ENCODE measurements at regions not wholly inside any gene's neighbourhood (a gene's known extent, or its start where the extent isn't known, plus 50 kb on each side); places are given as distances from the start of the nearest gene placed in this dataset.

DNA sequence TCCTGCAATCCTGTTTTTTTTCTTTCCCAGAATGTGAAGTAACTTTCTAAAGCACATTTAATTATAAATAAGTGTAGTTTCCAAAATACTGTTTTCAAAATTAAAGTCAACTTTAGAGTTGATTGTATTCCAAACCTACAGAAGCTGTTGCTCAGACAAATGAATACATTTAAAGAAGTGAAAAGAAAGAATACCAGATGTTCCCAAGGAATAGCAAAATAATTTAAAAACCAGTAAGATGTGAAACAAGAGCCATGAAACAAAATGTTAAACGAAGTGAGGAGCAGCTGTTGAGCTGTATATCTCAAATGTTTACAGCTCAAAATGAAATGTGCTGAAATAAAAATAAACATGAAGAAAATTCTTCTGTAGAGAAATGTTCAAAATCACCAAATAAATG is 627.4 kb upstream of the NDST4 start:
- H3K9me3 ChIP-seq = no peaks in the 10 kb centered on the region
- H3K4me3 ChIP-seq = no peak overlapping the region
- no peak for DNase-seq
- H3K27me3 ChIP-seq = no peaks in the 10 kb centered on the region
- no peaks in the 10 kb centered on the region for H3K36me3 ChIP-seq

DNA sequence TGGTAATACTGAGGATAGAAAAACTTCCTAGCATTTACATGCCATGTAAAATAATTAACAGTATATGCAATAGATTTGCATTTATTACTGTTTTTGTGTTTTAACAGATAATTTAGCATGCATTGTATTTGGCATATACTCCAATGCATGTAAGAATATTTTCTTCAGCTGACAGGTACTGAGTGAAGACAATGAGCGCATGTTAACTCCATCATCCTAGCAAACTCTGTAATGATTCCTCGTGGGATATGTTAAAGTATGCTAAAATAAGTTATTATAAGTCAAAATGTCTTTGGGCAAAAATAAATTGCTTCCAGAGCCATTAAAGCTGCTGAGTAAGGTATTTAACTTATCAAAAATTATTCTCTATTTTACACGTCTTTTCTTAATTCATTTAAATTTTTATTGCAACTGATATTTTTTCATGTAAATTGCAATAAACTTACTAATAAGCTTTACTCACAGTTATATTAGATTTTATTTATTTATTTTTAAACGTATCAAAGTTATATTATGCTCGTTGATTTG is 616.4 kb upstream of the NDST4 start:
- Histone ChIP-seq H3K36me3 (no peaks in the 10 kb centered on the region), H3K27me3 (no peaks in the 10 kb centered on the region), H3K9me3 (no peaks in the 10 kb centered on the region), H3K4me3 (no peak overlapping the region)
- DNase-seq = no peak

DNA sequence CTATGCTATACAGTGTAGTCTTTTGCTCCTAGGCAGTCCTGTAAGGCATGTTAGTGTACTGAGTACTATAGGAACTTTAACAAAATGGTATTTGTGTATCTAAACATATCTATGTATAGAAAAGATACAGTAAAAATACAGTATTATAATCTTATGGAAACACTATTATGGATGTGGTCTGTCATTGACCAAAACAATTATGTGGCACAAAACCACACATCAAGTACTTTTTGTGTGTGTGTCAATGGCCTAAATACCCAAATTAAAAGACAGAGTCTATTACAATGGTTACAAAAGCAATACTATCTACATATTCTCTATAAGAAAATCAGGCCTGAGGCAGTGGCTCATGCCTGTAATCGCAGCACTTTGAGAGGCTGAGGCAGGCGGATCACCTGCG is 610.2 kb upstream of the NDST4 start:
- H3K27me3 ChIP-seq = no peaks in the 10 kb centered on the region
- no peak overlapping the region for H3K4me3 ChIP-seq
- no peaks in the 10 kb centered on the region for H3K9me3 ChIP-seq
- H3K36me3 ChIP-seq = no peaks in the 10 kb centered on the region
- DNase-seq = no peak

DNA sequence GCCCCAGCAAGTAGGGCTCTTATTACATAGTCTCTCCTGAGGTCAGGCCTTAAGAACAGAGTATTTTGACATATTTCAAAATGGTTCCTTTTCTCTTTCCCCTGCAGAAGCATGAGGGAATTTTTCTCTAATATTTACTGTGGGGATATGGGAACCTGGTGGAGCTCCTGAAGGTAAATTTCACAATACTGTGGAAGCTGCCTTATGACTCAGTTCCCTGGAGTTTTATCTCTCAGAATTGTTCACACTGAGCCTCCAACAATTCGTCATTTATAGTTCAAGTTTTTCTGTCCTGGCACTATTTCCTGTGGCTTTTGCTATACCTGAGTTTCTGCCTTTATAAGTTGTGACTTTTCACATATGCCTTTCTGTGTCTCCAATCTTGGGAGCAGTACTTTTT is 607.2 kb upstream of the NDST4 start:
- H3K4me3 ChIP-seq = no peak overlapping the region
- no peaks in the 10 kb centered on the region for H3K27me3 ChIP-seq
- no peaks in the 10 kb centered on the region for H3K36me3 ChIP-seq
- DNase-seq = no peak
- no peaks in the 10 kb centered on the region for H3K9me3 ChIP-seq

DNA sequence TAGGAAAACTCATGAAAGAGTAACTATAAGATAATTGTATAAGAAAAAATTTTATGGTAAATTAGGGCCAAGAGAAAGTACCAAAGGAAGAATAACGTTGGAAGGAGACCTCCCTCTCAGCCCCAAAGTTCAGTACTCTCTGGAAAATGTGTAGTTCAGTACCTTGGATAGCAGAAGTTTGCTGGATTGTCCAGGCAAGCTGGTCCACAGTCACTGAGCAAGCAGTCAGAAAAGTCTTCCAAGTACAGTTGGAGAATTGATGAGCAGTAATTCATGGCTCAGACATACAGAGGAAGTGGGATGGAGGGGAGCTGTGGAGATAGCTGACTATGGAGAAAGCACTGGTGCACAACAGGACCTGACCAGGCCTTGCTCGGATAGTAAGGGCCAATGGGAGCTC is 598.2 kb upstream of the NDST4 start:
- Histone ChIP-seq H3K36me3 (no peaks in the 10 kb centered on the region), H3K27me3 (no peaks in the 10 kb centered on the region), H3K4me3 (no peak overlapping the region), H3K9me3 (no peaks in the 10 kb centered on the region)
- no peak for DNase-seq

DNA sequence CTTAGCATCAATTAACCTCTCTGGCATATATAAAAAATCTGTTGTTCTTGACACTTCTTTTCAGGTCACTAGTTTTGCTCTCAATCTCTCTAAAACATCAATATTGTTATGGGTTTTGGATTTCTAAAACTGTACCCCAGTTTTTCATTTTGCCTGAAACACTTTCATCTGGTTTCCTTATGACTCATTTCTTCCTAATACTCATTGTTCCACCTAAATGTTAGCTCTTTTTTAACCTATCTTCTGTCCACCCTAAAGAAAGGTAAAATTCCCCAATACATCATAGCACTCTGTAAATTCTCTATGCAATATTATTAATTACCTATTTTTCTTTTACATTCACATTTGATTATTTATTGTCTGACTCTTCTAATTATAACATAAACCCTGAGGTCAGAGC is 575.5 kb upstream of the NDST4 start:
- H3K9me3 ChIP-seq = no peaks in the 10 kb centered on the region
- no peaks in the 10 kb centered on the region for H3K36me3 ChIP-seq
- H3K4me3 ChIP-seq = no peak overlapping the region
- no peak for DNase-seq
- no peaks in the 10 kb centered on the region for H3K27me3 ChIP-seq

DNA sequence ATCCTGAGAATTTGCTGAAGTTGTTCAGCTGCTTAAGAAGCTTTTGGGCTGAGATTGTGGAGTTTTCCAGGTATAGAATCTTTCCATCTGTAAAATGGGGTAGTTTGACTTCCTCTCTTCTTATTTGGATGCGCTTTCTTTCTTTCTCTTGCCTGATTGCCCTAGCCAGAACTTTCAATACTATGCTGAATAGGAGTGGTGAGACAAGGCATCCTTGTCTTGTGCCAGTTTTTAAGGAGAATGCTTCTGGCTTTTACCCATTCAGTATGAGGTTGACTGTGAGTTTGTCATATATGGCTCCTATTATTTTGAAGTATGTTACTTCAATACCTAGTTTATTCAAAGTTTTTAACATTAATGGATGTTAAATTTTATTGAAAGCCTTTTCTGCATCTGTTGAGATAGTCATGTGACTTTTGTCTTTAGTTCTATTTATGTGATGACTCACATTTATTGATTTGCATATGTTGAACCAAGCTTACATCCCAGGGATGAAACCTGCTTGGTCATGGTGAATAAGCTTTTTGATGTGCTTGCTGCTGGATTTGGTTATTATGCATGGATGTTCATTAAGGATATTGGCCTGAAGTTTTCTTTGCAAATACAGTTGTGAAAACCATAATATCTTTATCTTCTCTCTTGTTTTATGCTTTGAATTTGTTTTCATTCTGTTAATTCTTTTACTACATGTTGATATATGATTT is 573.8 kb upstream of the NDST4 start:
- Histone ChIP-seq H3K9me3 (no peaks in the 10 kb centered on the region), H3K27me3 (no peaks in the 10 kb centered on the region), H3K4me3 (no peak overlapping the region), H3K36me3 (no peaks in the 10 kb centered on the region)
- DNase-seq = no peak

DNA sequence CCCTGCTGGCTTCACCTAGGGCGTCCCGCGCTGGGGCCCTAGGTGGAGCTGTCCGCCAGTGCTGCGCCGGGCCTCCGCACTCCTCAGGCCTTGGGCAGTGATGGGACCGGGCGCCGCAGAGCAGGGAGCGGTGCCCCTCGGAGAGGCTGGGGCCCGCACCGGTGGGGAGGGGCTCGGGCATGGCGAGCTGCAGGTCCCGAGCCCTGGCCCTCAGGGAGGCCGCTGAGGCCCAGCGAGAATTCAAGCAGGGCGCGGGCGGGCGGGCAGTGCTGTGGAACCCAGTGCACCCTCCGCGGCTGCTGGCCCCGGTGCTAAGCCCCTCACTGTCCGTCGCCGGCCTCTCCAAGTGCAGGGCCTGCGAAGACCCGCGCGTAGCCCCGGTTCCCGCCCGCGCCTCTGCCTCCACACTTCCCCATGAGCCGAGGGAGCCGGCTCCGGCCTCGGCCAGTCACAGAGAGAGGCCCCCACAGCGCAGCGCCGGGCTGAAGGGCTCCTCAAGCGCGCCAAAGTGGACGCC is 565.1 kb upstream of the NDST4 start:
- DNase-seq = no peak
- no peaks in the 10 kb centered on the region for H3K27me3 ChIP-seq
- no peak overlapping the region for H3K4me3 ChIP-seq
- no peaks in the 10 kb centered on the region for H3K9me3 ChIP-seq
- no peaks in the 10 kb centered on the region for H3K36me3 ChIP-seq

DNA sequence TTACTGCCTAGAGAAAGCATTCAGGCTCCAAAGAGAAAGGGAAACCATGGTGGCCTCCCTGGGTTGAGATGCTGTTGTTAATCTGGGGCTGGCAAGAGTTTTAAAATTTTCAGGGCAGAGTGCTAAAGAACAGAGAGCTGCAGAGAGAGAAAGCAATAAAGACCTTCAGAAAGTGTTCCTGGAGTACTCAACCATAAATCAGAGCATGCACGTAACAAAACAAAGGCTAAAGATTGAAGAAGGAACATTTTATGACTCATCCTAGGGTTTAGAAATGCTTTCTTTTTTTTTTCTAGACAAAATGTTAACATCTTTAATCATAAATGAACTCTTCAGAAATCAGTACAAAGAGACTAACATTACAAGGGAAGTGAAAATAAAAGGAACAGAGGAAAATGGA is 562.3 kb upstream of the NDST4 start:
- Histone ChIP-seq H3K36me3 (no peaks in the 10 kb centered on the region), H3K9me3 (no peaks in the 10 kb centered on the region), H3K4me3 (no peak overlapping the region), H3K27me3 (no peaks in the 10 kb centered on the region)
- no peak for DNase-seq

DNA sequence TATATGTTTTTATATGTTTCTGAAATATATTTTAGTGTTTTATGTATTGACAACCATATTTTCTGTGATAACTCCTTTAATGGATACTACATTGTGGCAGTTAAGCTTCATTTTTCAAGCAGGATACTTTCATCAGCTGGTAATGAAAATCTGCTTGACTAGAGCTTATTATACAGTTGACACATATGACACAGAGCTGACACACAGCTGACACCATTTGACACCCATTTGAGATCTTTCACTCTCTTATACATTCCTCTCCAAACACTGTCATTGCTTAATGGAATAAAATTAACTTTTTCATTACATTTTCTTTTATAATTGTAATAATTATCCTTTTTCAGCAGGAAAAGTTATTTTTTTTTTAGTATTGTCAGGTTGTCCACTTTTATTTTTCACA is 561.1 kb upstream of the NDST4 start:
- Histone ChIP-seq H3K36me3 (no peaks in the 10 kb centered on the region), H3K4me3 (no peak overlapping the region), H3K27me3 (no peaks in the 10 kb centered on the region), H3K9me3 (no peaks in the 10 kb centered on the region)
- no peak for DNase-seq

DNA sequence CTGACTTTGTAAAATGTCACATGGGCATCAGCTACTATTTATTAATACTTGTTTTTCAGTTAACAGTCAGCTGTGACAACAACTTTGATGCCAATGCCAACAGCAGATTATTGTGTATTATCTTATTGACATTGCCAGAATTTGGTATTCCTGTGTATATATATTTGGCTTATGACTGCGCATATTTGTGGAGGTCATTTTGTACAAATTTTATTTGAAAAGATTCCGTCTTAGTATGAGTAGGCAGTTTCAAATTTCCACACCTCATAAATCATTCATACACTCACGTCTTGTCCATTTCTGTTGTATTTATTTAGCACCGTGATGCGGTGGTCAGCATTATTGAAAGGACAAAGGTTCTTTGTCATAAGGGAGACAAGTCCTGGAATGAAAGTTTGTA is 558.2 kb upstream of the NDST4 start:
- Histone ChIP-seq H3K36me3 (no peaks in the 10 kb centered on the region), H3K27me3 (no peaks in the 10 kb centered on the region), H3K9me3 (no peaks in the 10 kb centered on the region), H3K4me3 (no peak overlapping the region)
- DNase-seq = no peak

DNA sequence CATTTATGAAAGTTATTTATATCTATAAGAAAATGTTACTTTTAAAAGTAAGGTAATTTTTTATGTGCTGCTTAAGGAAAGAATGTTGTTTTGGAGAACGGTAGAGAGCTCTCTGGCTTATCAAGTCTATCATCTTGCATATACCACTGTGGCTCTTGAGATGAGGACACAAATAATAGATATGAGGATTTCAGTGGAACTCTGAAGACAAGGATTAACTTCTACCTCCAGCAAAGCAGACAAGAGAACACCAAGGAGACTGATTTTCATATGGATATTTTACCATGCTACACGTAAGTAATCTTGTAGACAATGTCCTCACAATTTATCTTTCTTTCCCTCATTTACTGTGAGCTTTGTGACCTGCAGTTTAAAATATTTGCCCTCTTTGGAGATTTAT is 557.5 kb upstream of the NDST4 start:
- Histone ChIP-seq H3K4me3 (no peak overlapping the region), H3K27me3 (no peaks in the 10 kb centered on the region), H3K36me3 (no peaks in the 10 kb centered on the region), H3K9me3 (no peaks in the 10 kb centered on the region)
- DNase-seq = no peak

DNA sequence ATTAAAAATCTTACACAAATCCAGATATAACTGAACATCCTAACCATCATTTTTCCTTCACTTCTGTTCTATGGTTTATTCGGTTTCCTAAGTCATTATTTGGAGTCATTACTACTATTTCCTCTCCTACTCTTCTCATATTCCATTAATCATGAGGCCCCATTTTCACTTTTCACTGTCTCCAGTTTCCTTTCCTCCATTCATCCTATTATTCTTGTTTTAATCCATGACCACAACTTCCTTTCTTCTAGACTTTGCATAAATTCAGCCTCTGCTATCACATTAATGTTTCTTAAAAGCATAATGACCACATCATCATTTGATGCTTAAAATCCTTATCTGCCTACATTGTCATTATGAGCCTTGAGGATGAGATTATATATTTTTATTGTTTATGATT is 555.0 kb upstream of the NDST4 start:
- H3K4me3 ChIP-seq = no peak overlapping the region
- no peaks in the 10 kb centered on the region for H3K9me3 ChIP-seq
- DNase-seq = no peak
- no peaks in the 10 kb centered on the region for H3K36me3 ChIP-seq
- no peaks in the 10 kb centered on the region for H3K27me3 ChIP-seq

DNA sequence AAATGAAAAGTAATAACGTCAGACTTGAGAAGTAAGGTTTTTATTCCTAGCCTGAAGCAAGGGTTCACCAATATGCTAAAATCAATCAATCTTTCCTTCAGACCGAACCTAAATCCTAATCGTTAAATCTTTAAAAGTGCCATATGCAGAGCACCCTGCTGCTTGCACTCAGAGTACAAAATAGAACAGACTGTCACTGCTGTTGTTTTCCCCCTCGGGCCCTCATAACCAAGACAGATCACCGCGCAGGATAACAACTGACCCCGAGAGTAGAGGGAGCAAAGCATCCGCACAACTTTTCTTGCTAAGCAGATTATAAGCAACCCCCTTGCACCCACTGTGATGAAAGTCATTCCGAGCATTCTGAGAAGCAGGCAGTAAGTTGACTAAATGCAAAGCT is 550.9 kb upstream of the NDST4 start:
- DNase-seq = no peak
- Histone ChIP-seq H3K27me3 (no peaks in the 10 kb centered on the region), H3K4me3 (no peak overlapping the region), H3K9me3 (no peaks in the 10 kb centered on the region), H3K36me3 (no peaks in the 10 kb centered on the region)

DNA sequence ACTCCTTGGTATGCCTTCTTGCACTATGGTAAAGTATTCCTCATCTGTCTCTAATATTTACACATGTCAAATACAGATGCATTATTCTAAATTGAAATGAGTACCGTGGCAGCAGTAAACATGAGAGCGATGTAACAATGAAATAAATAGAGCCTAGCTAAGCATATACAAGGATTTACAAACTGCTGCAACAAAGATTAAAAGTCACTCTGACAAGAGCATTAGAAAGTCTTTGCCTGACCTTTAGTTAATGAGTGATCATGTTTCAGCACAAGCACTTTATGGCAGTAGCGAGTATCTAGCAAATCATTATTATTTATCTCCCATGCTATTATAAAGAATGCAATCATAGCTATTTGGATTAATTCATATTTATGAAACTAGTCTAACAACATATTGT is 547.0 kb upstream of the NDST4 start:
- Histone ChIP-seq H3K36me3 (no peaks in the 10 kb centered on the region), H3K27me3 (no peaks in the 10 kb centered on the region), H3K9me3 (no peaks in the 10 kb centered on the region), H3K4me3 (no peak overlapping the region)
- DNase-seq = no peak

DNA sequence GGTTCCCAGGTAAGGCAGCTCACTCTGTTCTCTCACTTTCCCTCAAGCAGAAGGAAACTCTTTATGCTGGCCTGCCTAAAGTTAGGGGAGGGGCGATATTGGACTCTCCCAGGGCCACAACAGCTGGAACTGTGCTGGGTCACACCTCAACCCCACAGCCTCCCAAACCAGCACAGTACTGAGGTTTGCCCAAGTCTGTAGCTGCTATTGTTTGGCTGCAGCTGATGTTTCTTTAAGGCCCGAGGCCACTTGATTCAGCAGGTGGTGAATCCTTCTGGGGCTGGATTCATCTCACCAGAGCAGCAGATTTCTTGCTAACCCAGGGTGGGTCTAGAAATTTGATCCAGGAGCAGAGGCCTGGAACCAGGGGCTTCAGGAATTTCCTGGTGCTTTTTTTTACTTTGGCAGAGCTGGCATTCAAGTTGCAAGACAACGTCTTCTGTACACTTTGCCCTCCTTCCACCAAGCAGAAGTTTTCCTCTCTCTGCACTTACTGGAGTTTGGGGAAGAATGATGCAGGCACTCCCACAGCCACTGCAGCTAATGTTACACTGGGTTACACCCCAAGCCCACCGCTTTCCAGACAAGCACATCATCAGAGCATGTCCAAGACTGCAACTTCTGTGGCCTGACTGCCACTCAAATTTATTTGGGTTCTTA is 544.7 kb upstream of the NDST4 start:
- no peaks in the 10 kb centered on the region for H3K36me3 ChIP-seq
- no peaks in the 10 kb centered on the region for H3K9me3 ChIP-seq
- no peak for DNase-seq
- no peaks in the 10 kb centered on the region for H3K27me3 ChIP-seq
- no peak overlapping the region for H3K4me3 ChIP-seq

DNA sequence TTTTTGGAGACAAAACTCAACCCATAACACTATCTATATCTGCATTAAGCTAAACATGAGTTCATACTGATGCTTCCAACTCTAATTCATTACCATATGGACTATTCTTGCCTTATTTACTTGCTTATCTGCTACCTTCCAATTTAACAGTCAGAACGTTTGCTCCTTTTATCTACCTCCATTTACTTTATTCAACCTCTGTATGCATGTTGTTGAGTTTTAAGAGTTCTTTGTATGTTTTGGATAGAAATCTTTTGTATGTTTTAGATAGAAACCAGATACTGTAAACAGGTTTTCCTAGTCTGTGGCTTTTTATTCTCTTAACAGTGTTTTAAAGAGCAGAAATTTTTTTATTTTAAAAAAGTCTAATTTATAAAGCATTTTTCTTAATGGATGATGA is 542.2 kb upstream of the NDST4 start:
- H3K27me3 ChIP-seq = no peaks in the 10 kb centered on the region
- H3K9me3 ChIP-seq = no peaks in the 10 kb centered on the region
- H3K36me3 ChIP-seq = no peaks in the 10 kb centered on the region
- no peak overlapping the region for H3K4me3 ChIP-seq
- no peak for DNase-seq

DNA sequence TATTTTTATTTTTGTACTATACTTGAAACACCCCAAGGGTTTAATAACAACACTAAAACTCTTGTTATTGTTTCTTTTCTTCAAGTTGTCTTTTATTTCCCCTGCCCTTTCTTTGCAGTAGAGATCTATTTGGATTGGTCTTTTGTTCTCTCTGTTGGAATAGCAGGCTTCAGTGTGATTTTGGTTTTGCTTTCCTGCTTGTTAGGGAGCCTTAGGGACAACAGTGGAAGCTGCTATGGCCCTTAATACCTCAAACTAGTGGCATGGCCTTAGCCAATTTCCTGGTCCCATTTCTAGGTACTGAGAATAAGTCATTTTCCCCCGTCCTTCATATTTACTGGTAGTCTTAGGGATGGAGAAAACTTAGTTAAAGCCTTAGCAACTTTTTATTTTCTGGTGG is 535.4 kb upstream of the NDST4 start:
- Histone ChIP-seq H3K9me3 (no peaks in the 10 kb centered on the region), H3K4me3 (no peak overlapping the region), H3K27me3 (no peaks in the 10 kb centered on the region), H3K36me3 (no peaks in the 10 kb centered on the region)
- DNase-seq = no peak

Data from MG63 (cell line).